Lower leg skin (tissue), 3 donors: ENCODE measurements at regions not wholly inside any gene's neighbourhood (a gene's known extent, or its start where the extent isn't known, plus 50 kb on each side); places are given as distances from the start of the nearest gene placed in this dataset.

Experiments used
- POLR2A ChIP-seq, 2 donors: fragments of 450-650 bp; IDR thresholded peaks; one replicate each; pipeline ENCODE4 v1.6.1; 2016 to 2017; ENCODE audit warnings: antibody characterized with exemption in 2 of 2, mild to moderate bottlenecking in 1 of 2, moderate library complexity in 1 of 2
- TF ChIP-seq, protein P1 (sequence below), 3 donors: fragments of 450-650 bp; IDR thresholded peaks; one replicate each; pipeline ENCODE4 v1.5.1; 2016; ENCODE audit warnings: antibody characterized with exemption in 3 of 3, mild to moderate bottlenecking in 3 of 3, moderate library complexity in 2 of 3

GRCh38 chr9:90999425-91000397 is 198.1 kb downstream of the SYK start:
- TF ChIP-seq, protein P1, sequence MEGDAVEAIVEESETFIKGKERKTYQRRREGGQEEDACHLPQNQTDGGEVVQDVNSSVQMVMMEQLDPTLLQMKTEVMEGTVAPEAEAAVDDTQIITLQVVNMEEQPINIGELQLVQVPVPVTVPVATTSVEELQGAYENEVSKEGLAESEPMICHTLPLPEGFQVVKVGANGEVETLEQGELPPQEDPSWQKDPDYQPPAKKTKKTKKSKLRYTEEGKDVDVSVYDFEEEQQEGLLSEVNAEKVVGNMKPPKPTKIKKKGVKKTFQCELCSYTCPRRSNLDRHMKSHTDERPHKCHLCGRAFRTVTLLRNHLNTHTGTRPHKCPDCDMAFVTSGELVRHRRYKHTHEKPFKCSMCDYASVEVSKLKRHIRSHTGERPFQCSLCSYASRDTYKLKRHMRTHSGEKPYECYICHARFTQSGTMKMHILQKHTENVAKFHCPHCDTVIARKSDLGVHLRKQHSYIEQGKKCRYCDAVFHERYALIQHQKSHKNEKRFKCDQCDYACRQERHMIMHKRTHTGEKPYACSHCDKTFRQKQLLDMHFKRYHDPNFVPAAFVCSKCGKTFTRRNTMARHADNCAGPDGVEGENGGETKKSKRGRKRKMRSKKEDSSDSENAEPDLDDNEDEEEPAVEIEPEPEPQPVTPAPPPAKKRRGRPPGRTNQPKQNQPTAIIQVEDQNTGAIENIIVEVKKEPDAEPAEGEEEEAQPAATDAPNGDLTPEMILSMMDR (IDR thresholded peaks at IDR 0.05), result no peak
- no peak for TF ChIP-seq POLR2A (IDR thresholded peaks at IDR 0.05)
